Activated T-cell treated with anti-CD3 and anti-CD28 coated beads for 4 hours (primary cell): ENCODE measurements at regions not wholly inside any gene's neighbourhood (a gene's known extent, or its start where the extent isn't known, plus 50 kb on each side); places are given as distances from the start of the nearest gene placed in this dataset.
"Not testable (repeated sequence)": the region's sequence is repeated elsewhere in the genome, so short reads cannot be mapped to it uniquely, and the experiment has no call there.

Source experiments
- DNase-seq: peaks from one replicate; pipeline ENCODE4 v3.0.0-alpha.2; 2020

DNA sequence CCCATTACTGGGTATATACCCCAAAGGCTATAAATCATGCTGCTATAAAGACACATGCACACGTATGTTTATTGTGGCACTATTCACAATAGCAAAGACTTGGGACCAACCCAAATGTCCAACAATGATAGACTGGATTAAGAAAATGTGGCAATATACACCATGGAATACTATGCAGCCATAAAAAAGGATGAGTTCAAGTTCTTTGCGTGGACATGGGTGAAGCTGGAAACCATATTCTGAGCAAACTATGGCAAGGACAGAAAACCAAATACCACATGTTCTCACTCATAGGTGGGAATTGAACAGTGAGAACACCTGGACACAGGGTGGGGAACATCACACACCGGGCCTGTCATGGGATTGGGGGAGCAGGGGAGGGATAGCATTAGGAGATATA is 54.4 kb upstream of the MUCL1 start:
- DNase-seq: not testable (repeated sequence)

DNA sequence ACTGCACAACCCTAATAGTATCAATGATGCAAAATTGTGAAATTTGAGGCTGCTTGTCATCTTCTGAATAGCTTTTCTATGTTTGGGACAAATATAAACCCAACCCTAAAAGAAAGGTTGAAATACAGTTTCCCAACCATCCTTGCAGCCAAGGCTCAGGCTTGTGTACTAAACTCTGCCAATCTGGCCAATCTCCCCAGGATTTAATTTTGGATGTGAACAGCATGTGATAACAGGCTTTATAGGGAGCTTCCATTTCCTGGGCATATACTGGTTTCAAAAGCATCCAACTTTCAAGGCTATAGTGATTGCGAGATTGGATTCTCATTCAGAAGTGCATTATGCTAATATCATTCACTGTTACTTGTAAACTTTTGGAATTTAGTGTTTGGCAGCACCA is 55.7 kb upstream of the MUCL1 start:
- DNase-seq: no peak

DNA sequence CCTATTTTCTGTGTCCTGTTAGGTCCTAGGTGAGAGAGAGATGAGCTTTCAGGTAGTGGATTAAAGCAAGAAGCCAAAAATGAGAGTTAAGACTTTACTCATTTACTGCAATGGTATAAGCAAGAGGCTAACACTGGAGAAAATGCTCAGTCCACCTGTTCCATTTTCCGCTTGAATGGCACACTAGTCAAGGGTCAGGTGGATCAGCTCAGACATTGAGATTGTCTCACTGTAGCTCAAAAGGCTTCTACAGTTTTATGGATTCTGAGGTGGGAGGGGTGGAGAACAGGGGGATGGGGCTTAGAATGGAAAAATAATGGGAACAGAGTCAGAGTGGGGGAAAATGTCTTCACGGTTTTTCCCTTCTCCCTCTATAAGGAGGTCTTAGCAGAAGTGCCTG is 57.3 kb upstream of the MUCL1 start:
- DNase-seq: no peak

DNA sequence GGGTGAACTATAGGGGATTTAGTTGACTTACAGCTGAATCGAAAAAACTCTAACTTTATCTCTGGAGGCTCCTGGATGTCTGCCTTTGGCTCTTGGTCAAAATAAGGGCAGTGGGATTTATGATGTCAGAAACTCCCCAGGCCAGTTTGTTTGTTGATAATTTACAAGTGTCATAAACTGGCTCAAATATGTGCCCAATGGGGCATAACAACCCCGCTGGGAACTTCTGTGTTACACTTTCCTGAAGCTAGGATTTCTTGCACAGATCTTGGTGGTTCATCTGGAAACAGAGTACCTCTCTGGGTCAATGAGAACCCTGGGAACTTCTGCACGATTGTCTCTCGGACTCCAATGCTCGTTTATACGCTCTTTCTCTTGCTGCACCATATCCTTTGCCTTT is 58.7 kb upstream of the MUCL1 start:
- no peak for DNase-seq

DNA sequence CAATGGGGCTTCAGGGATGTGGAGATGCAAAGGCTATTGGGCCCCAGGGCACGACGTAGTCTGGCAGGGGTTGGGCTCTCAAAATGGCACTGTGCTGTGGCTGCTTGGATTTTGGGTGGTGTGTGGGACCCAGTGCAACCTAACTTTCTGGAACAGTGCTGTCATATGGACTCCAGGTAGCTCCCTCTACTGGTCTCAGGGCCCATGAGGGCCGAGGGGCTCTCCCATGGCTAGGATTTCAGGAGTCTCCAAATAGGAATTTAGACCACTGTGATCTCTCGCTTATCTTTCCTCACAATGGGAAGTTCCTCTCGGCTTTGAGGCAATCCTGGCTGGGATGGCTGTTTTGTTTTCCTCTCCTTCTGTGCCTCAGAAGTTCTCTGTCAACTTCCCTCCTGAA is 68.2 kb upstream of the MUCL1 start:
- no peak for DNase-seq

DNA sequence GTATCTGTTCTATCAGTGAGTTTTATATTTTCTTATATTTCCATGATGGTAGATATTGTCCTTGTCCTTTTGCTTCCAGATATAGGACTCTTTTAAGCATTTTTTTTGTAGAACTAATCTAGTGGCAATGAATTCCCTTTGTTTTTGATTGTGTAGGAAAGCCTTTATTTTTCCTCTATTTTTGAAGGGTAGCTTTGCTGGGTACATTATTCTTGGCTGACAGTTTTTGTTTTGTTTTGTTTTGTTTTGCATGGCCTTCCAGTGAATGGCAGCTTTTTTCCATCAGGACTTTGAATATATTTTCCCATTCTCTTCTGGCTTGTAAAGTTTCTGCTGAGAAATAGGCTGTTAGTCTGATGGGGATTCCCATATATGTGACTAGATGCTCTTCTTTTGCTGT is 70.2 kb upstream of the MUCL1 start:
- DNase-seq: no peak

DNA sequence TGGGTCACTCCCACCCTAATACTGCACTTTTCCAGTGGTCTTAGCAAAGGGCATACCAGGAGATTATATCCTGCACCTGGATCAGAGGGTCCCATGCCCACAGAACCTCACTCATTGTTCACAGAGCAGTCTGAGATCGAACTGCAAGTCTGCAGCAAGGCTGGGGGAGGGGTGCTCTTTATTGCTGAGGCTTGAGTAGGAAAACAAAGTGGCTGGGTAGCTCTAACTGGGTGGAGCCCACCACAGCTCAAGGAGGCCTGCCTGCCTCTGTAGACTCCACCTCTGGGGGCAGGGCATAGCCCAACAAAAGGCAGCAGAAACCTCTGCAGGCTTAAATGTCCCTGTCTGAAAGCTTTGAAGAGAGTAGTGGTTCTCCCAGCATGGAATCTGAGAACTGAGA is 77.3 kb upstream of the MUCL1 start:
- DNase-seq: not testable (repeated sequence)

DNA sequence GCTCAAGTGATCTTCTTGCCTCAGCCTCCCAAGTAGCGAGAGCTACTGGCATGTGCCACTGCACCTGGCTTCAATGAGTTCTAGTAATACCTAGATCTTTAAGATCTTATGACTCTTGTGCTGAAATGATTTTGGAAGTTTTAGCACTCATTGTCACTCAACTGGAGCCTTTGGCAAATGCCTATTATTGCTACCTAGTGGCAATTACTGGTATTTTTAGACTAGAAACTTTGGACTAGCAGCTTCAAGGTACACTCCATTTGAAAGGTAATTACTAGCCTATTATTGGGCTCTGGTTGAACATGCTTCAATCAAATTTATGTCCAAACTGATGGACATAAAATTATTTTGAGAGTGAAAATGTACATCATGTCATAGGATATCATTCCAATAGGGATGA is 80.7 kb upstream of the MUCL1 start:
- DNase-seq: no peak

DNA sequence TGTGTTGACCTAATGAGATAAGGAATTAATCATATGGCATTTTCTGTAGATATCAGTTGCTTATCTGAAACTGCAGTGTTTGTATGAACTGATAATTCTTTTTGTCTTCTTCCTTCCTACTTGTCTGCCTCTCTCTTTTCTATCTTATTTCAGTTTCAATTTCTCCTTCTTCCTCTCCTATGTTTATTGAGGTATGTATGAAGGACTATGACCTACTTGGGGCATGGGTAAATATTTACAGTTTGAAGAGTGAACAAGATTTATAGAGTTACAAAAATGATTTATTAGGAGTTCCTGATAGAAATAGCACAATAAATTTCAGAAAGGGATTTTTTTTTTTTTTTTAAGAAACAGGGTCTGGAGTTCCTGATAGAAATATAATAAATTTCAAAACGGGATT is 88.7 kb upstream of the MUCL1 start:
- DNase-seq: no peak

DNA sequence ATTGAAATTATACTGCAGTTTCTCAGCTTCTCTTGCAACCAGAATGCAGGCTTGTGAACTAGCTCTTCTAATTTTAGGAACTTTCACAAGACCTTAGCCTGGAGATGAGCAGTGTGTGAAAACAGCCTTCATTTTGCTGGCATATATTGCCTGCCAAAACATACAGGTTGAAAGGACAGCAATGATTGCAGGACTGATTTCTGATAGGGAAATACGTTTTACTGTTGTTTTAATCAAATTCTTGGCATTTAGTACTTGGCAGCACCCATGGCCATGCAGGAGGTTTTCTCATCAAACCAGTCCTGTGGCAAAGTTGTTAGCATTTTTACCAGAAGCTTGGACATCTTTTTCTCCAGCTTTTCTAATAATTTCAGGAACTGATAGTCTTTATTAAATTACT is 91.9 kb upstream of the MUCL1 start:
- DNase-seq: no peak

DNA sequence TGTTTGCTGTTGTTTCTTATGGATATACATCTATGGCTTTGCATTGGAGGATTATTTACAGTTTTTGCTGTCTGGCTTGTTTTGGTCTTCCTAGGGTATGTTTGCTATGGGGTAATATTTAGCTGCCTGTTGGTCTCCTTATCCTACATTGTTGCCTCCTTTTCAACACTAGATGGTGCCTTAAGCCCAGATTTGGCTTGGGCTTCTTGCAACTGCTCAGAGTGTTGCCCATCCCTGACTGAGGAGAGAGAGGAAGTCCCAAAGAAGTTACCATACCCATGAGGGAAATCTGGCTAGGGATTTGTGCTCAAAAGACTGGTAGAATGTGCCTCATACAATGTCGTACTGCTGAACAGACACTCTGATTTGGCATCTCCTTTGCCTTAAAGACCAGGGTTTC is 94.6 kb upstream of the MUCL1 start:
- DNase-seq: no peak

DNA sequence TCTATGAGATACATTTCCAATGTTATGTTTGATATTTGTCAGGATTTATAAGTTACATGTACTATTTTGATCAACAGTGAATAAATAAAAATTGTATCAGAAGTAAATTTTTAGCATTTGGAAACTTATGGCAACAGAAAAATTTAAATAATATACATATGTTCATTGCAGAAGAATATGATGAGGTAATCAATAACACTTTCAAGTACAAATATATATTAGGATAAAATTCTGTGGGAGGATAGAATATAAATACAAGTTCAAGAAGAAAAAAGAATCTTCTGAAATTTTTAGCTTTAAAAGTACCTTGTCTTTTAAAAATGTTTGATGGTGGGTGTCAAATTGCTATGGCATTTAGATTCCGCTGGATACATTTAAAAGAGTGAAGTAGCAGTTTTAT is 102.8 kb upstream of the MUCL1 start:
- DNase-seq: no peak

DNA sequence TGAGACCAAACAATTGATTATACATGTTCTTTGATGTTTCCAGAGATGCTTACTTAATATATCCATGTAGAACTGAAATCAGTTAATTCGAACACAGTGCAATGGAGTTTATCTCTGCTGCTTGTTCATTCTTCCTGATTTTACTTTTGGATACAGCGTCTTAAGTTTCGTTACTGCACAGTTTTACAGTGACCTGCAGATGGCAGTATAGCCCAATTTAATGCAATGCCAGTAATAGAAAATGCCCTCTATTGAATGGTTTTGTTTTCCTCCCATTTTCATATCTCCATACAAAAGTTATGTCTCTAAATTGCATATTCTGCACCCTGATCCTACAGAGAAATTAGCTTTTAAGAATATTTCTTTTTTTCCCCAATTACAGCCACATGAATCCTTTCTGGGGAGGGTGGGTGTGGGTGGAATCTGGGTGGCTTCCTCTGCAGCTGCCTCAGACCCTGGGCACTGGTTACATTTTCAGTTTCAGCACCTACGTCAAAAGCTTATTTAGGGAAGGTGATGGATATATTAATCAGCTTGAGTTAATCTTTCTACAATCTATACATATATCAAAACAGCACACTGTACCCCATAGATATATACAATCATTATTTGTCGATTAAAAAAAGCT is 101.1 kb upstream of the DCD start:
- DNase-seq: peak; percentile 44

DNA sequence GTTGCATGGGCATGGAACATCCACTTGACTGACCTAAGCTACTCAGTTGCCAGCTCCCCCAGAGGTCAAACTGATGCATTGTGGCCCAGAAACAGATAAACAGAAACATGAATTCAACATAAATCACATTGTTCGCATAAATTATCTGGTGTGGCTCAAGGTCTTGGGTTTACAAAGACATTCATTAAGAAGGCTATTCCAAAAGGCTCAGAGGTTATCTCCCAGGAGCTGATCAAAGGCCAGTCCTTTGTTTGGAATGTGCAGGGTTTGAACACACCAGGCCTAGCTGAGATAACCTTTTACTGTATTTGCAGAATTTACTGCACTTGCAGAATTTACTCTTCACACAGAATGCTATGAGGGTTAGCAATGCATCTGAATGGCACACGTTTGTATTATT is 96.4 kb upstream of the DCD start:
- DNase-seq: no peak

DNA sequence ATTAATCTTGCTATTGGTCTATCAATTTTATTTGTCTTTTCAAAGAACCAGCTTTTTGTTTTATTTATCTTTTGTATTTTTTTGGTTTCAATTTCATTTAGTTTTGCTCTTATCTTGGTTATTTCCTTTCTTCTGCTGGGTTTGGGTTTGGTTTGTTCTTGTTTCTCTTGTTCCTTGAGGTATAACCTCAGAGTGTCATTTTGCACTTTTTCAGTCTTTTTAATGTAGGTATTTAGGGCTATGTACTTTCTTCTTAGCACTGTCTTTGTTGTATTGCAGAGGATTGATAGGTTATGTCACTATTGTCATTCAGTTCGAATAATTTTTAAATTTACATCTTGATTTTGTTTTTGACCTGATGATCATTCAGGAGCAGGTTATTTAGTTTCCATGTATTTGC is 92.7 kb upstream of the DCD start:
- no peak for DNase-seq

DNA sequence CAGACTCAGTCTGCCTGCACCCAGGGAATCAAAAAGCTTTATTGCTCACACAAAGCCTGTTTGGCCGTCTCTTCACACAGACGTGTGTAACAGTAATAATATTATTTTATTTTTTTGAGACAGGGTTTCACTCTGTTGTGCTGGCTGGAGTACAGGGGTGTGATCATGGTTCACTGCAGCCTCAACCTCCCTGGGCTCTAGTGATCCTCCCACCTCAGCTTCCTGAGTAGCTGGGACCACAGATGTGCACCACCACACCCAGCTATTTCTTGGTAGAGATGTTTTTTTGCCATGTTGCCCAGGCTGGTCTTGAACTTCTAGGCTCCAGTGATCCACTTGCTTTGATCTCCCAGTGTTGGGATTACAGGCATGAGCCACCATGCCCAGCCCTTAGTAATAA is 88.4 kb upstream of the DCD start:
- DNase-seq: no peak

DNA sequence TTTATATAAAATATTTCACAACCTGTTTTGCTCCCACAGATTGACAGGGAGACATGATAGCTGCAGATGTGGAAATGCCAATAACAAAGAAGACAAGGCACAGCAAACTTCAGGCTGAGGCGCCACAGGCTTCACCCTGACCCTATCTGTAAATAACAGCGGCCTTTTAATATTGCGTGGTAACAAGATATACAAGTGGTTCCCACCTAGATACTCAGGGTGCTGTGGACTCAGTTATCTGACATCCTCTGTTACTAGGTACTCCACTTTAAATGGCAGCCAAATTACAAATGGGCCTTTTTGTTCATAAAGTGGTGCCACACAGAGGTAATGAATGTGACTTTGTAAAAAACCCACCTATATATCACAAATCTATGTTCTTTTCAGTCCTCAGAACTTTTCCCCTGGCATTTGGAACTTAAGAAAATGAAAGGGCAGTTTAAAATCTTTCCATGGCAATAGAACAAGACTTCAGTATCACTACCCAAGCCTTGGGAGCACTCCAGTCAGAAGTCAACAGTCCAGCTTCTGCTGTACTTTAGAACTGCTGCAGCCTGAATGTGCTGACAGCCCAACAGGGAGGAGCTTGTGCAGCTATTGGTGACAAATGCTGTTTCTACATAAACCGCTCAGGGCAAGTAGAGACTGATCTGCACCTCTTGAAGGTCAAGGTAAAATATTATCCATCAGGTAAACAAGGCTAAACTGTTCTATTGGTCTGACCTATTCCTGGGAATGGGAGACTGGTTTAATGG is 86.2 kb upstream of the DCD start:
- no peak for DNase-seq

DNA sequence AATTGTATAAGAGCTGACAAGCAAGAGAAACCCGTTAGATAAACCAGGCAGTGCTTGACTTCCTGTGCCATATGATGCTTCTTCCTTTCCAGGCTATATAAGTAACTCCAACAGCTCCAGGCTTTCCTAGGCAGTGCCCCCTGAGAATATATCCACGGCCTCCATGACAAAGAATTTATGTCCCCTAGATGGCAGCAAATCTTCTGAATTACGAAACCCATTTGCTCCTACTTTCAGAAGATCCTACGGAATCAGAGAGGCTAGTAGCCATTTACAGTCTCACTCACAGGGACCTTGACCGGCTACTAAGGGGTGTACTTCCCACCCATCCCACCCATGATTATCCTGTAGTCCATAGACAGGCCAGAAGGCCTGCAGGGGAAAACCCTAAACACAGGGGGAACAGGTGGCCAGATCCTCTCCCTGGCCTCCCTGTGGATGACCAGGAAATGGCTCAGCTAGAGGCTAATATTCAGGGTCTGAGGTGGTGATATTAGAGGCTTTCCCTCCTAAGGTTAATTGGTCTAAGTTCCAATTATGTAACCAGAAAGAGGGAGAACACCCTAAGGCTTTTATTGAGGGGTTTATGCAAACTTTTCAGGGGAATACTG is 77.2 kb upstream of the DCD start:
- DNase-seq: no peak

DNA sequence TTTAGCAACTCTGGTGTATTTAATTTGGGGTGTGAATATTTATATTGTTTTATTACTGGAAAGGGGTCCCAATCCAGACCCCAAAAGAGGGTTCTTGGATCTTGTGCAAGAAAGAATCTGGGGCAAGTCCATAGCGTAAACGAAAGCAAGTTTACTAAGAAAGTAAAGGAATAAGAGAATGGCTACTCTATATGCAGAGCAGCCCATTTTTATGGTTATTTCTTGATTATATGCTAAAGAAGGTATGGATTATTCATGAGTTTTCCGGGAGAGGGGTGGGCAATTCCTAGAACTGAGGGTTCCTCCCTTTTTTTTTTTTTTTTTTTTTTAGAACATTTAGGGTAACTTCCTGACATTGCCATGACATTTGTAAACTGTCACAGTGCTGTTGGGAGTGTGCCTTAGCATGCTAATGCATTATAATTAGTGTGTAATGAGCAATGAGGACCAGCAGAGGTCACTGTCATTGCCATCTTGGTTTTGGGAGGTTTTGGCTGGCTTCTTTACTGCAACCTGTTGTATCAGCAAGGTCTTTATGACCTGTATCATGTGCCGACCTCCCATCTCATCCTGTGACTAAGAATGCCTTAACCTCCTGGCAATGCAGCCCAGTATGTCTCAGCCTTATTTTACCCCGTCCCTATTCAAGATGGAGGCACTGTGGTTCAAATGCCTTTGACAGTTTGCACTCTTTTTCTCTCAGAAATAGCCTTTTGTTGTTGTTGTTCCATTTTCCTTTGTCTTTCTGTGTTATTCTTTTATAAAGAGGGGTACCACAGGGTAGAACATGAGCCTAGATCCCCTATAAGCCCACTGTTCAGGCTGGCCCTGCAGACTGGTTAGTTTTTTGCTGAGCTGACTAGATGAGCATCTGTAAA is 75.5 kb upstream of the DCD start:
- no peak for DNase-seq

DNA sequence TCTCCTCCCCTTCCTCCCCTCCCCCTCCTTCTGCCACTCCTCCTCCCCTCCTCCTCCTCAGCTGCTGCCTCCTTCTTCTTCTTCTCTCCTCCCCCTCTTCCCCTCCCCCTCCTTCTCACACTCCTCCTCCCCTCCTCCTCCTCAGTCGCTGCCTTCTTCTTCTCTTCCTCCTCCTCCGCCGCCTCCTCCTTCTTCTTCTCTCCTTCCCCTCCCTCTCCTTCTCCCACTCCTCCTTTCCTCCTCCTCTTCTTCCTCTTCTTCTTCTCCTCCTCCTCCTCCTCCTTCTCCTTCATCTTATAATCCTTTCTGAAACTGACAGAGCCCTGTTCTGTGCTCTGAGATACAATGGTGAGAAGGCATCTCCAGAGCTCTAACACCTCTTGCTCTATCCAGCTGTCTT is 73.1 kb upstream of the DCD start:
- no peak for DNase-seq

DNA sequence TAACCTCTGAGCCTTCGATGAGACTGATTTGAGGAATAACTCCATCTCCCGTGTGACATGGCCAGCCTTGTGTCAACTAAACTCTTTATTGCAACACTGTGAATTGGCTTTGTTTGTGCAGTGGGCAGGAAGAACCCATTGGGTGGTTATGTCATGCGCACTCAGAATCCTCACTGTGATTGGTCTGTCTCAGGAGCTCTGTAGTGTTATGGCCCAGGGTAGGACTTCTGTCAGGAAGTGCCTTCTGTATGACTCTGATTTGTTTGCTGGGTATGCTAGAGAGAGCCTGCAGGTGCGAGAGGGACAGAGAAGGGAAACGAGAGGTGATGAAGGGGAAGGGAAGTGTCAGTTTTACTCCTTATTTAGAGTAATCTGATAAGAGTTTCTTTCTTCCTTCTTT is 71.5 kb upstream of the DCD start:
- no peak for DNase-seq

DNA sequence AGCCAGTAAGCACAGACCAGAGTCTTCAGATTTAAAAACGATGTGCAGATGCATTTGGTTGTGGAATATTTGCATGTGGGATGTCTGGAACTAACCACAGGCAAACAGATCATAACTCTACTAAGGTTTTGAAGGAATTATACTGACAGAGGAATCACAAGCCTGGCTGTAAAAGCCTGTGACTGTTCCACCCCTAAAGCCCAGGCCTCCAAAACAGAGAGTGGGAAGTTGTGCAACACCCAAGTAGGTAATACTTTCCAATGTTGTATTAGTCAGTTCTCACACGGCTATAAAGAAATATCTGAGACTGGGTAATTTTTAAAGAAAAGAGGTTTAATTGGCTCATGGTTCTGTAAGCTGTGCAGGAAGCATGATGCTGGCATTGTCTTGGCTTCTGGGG is 68.1 kb upstream of the DCD start:
- DNase-seq: no peak

DNA sequence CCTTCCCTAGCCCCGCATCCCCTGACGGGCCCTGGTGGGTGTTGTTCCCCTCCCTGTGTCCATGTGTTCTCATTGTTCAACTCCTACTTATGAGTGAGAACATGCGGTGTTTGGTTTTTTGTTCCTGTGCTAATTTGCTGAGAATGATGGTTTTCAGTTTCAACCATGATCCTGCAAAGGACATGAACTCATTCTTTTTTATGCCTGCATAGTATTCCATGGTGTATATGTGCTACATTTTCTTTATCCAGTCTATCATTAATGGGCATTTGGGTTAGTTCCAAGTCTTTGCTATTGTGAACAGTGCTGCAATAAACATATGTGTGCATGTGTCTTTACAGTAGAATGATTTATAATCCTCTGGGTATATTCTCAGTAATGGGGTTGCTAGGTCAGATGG is 65.7 kb upstream of the DCD start:
- DNase-seq: not testable (repeated sequence)

DNA sequence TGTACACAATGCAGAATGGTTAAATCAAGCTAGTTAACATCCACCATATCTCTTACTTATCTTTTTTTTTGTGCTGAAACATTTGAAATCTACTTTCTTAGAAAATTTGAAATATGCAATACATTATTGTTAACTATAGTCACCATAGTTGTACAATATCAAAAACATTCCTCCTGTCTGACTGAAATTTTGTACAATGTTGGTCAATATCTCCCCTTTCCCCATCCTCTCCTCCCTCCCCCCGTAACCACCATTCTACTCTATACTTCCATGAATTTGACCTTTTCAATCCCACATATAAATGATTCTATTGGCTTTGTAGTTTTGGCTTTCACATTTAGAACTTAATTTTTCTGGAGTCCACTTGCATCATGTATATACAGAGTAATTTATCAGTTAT is 63.5 kb upstream of the DCD start:
- no peak for DNase-seq
